ENCODE measurements at regions not wholly inside any gene's neighbourhood (a gene's known extent, or its start where the extent isn't known, plus 50 kb on each side); places are given as distances from the start of the nearest gene placed in this dataset.
"Not testable (repeated sequence)": the region's sequence is repeated elsewhere in the genome, so short reads cannot be mapped to it uniquely, and the experiment has no call there.

- H3K4me3 ChIP-seq (ENCODE audit: low read length); H3K27me3 ChIP-seq (replicated peaks; ENCODE audit: control insufficient read depth, insufficient read depth, low read length); H3K36me3 ChIP-seq (ENCODE audit: control insufficient read depth, insufficient read depth, low read length, severe bottlenecking); H3K9me3 ChIP-seq (ENCODE audit: control insufficient read depth, low read length); H3K9ac ChIP-seq (ENCODE audit: low read length); DNase-seq (ENCODE audit: low read depth): not testable (repeated sequence)
- peaks cover 49% of the 10 kb centered on the region for H3K4me1 ChIP-seq (ENCODE audit: control insufficient read depth, insufficient read depth, low read length)
These were observed 108.0 kb upstream of the LNX1 start for GRCh38 chr4:53699310-53699709.

DNA sequence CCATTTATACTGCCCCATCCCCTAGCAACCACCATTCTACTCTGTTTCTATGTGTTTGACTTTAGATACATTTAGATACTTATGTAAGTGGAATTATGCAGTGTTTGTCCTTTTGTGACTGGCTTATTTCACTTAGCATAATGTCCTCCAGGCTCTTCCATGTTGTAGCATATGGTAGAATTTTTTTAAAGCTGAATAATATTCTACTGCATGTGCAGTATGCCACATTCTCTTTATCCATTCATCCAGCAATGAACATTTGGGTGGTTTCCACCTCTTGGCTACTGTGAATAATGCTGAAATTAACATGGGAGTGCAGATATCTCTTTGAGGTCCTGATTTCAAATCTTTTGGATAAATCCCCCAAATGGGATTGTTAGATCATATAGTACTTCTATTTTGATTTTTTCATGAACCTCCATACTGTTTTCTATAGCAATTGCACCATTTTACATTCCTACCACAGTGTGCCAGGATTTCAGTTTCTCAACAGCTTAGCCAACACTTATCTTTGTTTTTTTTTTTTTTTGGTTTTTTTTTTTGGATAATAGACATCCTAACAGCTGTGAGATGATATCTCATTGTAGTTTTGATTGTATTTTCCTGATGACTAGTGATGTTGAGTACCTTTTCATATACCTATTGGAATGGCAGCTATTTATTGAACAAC, 105.9 kb upstream of the LNX1 start:
- H3K4me1 ChIP-seq (ENCODE audit: control insufficient read depth, insufficient read depth, low read length), result peaks cover 40% of the 10 kb centered on the region
- H3K4me3 ChIP-seq (ENCODE audit: low read length), result no peak overlapping the region

DNA sequence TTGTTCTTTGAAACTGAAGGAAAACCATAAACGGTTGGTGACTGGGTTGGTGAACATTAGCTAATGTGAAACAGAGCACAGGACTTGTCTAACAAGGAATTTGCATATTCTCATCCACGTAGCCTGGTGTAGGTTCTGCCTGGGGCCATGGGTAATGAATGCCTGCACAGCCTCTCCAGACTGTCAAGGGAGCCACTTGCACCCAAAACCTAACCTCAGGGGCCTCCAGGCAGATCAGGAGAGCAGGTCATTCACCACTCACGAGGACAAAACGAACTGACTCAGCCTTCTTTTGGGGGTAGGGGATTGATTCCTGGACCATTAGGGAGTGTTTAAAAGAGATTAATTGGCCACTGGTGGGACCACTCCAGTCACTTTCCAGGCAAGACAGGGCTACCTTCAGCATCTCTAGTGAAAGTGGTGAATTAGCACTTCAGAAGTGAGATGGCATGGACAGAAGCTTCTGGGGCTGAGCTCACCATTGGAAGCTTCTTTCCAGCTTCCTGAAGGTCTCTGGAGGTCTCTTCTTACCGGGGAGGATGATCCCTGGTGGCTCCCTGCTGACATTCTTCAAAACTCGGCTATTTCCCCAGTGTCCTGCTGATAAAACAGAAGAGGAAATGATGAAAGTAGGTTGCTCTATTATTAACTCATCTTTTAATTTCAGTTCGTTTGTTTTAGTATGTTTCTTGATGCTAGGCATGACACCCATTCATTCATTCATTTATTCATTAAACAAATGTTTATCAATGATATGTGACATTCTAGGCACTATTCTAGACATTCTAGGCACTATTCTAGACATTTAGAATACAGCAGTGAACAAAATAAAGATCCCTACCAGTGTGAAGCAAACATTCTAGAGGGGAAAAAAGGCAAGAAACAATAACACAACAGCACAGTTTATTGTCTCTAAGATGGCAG, 104.5 kb upstream of the LNX1 start:
- Histone ChIP-seq H3K36me3 (ENCODE audit: control insufficient read depth, insufficient read depth, low read length, severe bottlenecking) (no peaks in the 10 kb centered on the region), H3K27me3 (replicated peaks; ENCODE audit: control insufficient read depth, insufficient read depth, low read length) (no peaks in the 10 kb centered on the region), H3K9ac (ENCODE audit: low read length) (peak overlapping the region; percentile 9), H3K4me1 (ENCODE audit: control insufficient read depth, insufficient read depth, low read length) (peaks cover 40% of the 10 kb centered on the region), H3K4me3 (ENCODE audit: low read length) (peak overlapping the region; percentile 26), H3K9me3 (ENCODE audit: control insufficient read depth, low read length) (no peaks in the 10 kb centered on the region)
- no peak for DNase-seq (ENCODE audit: low read depth)

More for the DNA sequence above, 105.9 kb upstream of the LNX1 start:
- Histone ChIP-seq H3K9ac (ENCODE audit: low read length) (no peak overlapping the region), H3K27me3 (replicated peaks; ENCODE audit: control insufficient read depth, insufficient read depth, low read length) (no peaks in the 10 kb centered on the region), H3K36me3 (ENCODE audit: control insufficient read depth, insufficient read depth, low read length, severe bottlenecking) (no peaks in the 10 kb centered on the region), H3K9me3 (ENCODE audit: control insufficient read depth, low read length) (no peaks in the 10 kb centered on the region)
- DNase-seq (ENCODE audit: low read depth), result peak; percentile 45

- DNase-seq (ENCODE audit: low read depth), result peak; percentile 66
- peaks cover 40% of the 10 kb centered on the region for H3K4me1 ChIP-seq (ENCODE audit: control insufficient read depth, insufficient read depth, low read length)
- H3K9ac ChIP-seq (ENCODE audit: low read length), result no peak overlapping the region
- H3K36me3 ChIP-seq (ENCODE audit: control insufficient read depth, insufficient read depth, low read length, severe bottlenecking), result no peaks in the 10 kb centered on the region
- no peaks in the 10 kb centered on the region for H3K9me3 ChIP-seq (ENCODE audit: control insufficient read depth, low read length)
- no peaks in the 10 kb centered on the region for H3K27me3 ChIP-seq (replicated peaks; ENCODE audit: control insufficient read depth, insufficient read depth, low read length)
- H3K4me3 ChIP-seq (ENCODE audit: low read length), result no peak overlapping the region
These were observed 103.4 kb upstream of the LNX1 start for GRCh38 chr4:53694666-53695065.

GRCh38 chr4:53693909-53694308, 102.6 kb upstream of the LNX1 start:
- no peak overlapping the region for H3K4me3 ChIP-seq (ENCODE audit: low read length)
- peaks cover 44% of the 10 kb centered on the region for H3K4me1 ChIP-seq (ENCODE audit: control insufficient read depth, insufficient read depth, low read length)
- H3K9me3 ChIP-seq (ENCODE audit: control insufficient read depth, low read length), result no peaks in the 10 kb centered on the region
- DNase-seq (ENCODE audit: low read depth), result peak; percentile 77
- no peaks in the 10 kb centered on the region for H3K27me3 ChIP-seq (replicated peaks; ENCODE audit: control insufficient read depth, insufficient read depth, low read length)
- H3K36me3 ChIP-seq (ENCODE audit: control insufficient read depth, insufficient read depth, low read length, severe bottlenecking), result no peaks in the 10 kb centered on the region
- no peak overlapping the region for H3K9ac ChIP-seq (ENCODE audit: low read length)

GRCh38 chr4:53693408-53693807, 102.1 kb upstream of the LNX1 start:
- no peaks in the 10 kb centered on the region for H3K27me3 ChIP-seq (replicated peaks; ENCODE audit: control insufficient read depth, insufficient read depth, low read length)
- H3K9ac ChIP-seq (ENCODE audit: low read length), result no peak overlapping the region
- H3K9me3 ChIP-seq (ENCODE audit: control insufficient read depth, low read length), result no peaks in the 10 kb centered on the region
- H3K36me3 ChIP-seq (ENCODE audit: control insufficient read depth, insufficient read depth, low read length, severe bottlenecking), result no peaks in the 10 kb centered on the region
- peak; percentile 22 for DNase-seq (ENCODE audit: low read depth)
- H3K4me3 ChIP-seq (ENCODE audit: low read length), result no peak overlapping the region
- H3K4me1 ChIP-seq (ENCODE audit: control insufficient read depth, insufficient read depth, low read length), result peaks cover 47% of the 10 kb centered on the region

DNA sequence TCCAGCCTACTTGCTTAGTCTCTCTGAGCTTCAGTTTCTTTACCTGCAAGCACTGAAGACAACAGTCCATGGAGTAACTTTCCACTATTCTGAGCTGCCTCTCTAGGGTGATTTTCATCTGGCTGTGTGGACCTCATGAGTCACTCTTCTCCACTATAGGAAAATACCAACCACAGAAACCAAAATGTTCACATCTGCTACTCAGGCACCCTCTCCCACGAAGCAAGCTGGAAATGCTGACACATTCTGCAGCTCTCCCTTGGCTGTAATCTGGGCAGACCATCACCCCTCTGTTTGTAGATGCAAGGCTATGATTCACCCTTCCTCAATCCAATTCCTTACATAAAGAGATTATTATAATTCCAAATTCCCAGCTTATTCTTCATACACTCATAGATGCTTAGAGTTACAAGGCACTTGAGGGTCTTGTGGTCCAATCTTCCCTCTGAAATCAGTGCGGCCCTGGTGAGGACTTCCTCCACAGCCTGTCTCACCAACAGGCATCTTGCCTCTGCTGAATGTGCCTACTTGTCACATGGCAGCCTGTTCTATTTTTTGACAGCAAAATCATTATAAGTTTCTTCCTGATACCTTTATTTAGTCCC, 97.0 kb upstream of the LNX1 start:
- peak overlapping the region; percentile 83 for H3K9ac ChIP-seq (ENCODE audit: low read length)
- no peak overlapping the region for H3K4me3 ChIP-seq (ENCODE audit: low read length)
- no peaks in the 10 kb centered on the region for H3K27me3 ChIP-seq (replicated peaks; ENCODE audit: control insufficient read depth, insufficient read depth, low read length)
- no peaks in the 10 kb centered on the region for H3K9me3 ChIP-seq (ENCODE audit: control insufficient read depth, low read length)
- peaks cover 57% of the 10 kb centered on the region for H3K4me1 ChIP-seq (ENCODE audit: control insufficient read depth, insufficient read depth, low read length)
- H3K36me3 ChIP-seq (ENCODE audit: control insufficient read depth, insufficient read depth, low read length, severe bottlenecking), result no peaks in the 10 kb centered on the region
- peak; percentile 96 for DNase-seq (ENCODE audit: low read depth)

- Histone ChIP-seq H3K9ac (ENCODE audit: low read length) (peak overlapping the region; percentile 83), H3K4me1 (ENCODE audit: control insufficient read depth, insufficient read depth, low read length) (peaks cover 75% of the 10 kb centered on the region), H3K36me3 (ENCODE audit: control insufficient read depth, insufficient read depth, low read length, severe bottlenecking) (no peaks in the 10 kb centered on the region), H3K4me3 (ENCODE audit: low read length) (peak overlapping the region; percentile 9), H3K9me3 (ENCODE audit: control insufficient read depth, low read length) (no peaks in the 10 kb centered on the region), H3K27me3 (replicated peaks; ENCODE audit: control insufficient read depth, insufficient read depth, low read length) (no peaks in the 10 kb centered on the region)
- peak; percentile 17 for DNase-seq (ENCODE audit: low read depth)
These were observed 95.2 kb upstream of the LNX1 start for GRCh38 chr4:53686521-53686920.

DNA sequence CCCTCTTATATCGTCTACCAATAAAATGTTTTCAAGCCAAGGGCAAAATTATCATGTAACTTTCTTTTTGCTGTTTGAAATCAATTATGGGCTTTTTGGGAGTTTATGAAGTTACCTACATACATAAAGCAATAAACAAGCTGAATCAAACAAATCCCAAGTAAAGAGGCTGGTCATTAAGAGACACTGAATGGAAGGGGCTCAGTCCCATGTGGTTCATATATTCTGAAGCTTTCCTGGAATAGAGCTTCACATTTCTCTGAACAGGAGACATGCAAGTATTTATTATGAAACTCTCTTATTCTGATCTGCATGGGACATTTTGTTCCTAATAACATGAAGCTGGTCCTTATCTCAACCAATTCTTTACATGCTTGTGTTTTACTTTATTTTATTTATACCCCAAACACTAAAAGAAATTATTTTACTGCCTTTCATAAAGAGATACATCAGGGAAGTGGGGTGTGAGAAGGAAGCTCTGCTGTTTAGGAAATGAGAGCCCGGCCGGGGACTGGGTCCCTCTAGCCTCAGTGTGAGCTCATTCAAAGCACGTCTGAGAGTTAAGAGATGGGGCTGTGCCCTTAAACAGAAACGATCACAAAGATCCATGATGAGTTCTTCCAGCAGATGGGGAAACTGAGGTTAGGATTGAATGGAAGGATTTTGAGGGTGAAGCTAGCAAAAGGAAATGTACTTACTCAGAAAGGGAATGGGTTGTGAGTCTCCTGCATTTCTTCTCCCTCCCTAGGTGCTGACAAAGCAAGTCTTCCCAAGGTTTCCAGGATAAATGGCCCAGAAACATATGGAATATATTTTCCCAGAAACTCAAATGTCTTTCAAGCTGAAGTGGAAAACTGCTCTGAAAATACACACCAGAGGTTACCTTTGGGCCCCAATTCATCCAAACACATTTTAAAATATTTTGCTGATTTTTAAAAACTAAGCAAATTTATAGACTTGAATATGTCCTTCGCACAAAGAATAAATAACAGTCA, 93.1 kb upstream of the LNX1 start:
- DNase-seq (ENCODE audit: low read depth), result peak; percentile 46
- peak overlapping the region; percentile 34 for H3K4me3 ChIP-seq (ENCODE audit: low read length)
- peaks cover 5% of the 10 kb centered on the region for H3K9me3 ChIP-seq (ENCODE audit: control insufficient read depth, low read length)
- H3K9ac ChIP-seq (ENCODE audit: low read length), result peak overlapping the region; percentile 83
- H3K36me3 ChIP-seq (ENCODE audit: control insufficient read depth, insufficient read depth, low read length, severe bottlenecking), result no peaks in the 10 kb centered on the region
- H3K4me1 ChIP-seq (ENCODE audit: control insufficient read depth, insufficient read depth, low read length), result peaks cover 75% of the 10 kb centered on the region
- no peaks in the 10 kb centered on the region for H3K27me3 ChIP-seq (replicated peaks; ENCODE audit: control insufficient read depth, insufficient read depth, low read length)

DNA sequence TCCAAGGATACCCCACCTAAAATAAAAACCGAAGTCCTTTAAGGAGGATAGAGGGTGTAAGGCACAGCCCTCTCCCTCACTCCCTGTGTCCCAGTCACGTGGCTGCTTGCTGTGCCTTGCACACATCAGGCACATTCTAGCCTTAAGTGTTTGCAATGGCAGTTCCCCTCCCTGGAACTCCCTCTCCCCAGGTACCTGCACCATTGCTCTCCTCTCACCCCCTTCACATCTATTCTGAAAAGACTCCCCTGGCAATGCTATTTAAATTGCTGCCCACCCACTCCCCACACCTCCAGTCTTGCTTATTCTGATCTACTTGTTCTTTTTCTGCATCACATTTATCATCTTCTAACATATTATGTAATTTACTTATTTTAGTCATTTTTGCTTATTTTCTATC, 91.6 kb upstream of the LNX1 start:
- H3K4me3 ChIP-seq (ENCODE audit: low read length), result no peak overlapping the region
- peaks cover 62% of the 10 kb centered on the region for H3K4me1 ChIP-seq (ENCODE audit: control insufficient read depth, insufficient read depth, low read length)
- DNase-seq (ENCODE audit: low read depth), result no peak
- H3K27me3 ChIP-seq (replicated peaks; ENCODE audit: control insufficient read depth, insufficient read depth, low read length), result no peaks in the 10 kb centered on the region
- H3K36me3 ChIP-seq (ENCODE audit: control insufficient read depth, insufficient read depth, low read length, severe bottlenecking), result no peaks in the 10 kb centered on the region
- H3K9ac ChIP-seq (ENCODE audit: low read length), result peak overlapping the region; percentile 83
- peaks cover 5% of the 10 kb centered on the region for H3K9me3 ChIP-seq (ENCODE audit: control insufficient read depth, low read length)

Data from adipocyte (in vitro differentiated cells).